ENCODE measurements at regions not wholly inside any gene's neighbourhood (a gene's known extent, or its start where the extent isn't known, plus 50 kb on each side); places are given as distances from the start of the nearest gene placed in this dataset.

GRCh38 chr6:27777126-27777525 is 135.1 kb downstream of the OR2B2 start:
- no peaks in the 10 kb centered on the region for H3K9me3 ChIP-seq (ENCODE audit: control insufficient read depth, low read depth, low read length)
- TF ChIP-seq, protein P1, sequence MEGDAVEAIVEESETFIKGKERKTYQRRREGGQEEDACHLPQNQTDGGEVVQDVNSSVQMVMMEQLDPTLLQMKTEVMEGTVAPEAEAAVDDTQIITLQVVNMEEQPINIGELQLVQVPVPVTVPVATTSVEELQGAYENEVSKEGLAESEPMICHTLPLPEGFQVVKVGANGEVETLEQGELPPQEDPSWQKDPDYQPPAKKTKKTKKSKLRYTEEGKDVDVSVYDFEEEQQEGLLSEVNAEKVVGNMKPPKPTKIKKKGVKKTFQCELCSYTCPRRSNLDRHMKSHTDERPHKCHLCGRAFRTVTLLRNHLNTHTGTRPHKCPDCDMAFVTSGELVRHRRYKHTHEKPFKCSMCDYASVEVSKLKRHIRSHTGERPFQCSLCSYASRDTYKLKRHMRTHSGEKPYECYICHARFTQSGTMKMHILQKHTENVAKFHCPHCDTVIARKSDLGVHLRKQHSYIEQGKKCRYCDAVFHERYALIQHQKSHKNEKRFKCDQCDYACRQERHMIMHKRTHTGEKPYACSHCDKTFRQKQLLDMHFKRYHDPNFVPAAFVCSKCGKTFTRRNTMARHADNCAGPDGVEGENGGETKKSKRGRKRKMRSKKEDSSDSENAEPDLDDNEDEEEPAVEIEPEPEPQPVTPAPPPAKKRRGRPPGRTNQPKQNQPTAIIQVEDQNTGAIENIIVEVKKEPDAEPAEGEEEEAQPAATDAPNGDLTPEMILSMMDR (conservative IDR thresholded peaks at IDR 0.05) = no peak
- peak overlapping the region; percentile 62 for H3K9ac ChIP-seq (ENCODE audit: extremely low read depth, insufficient read length, low read length)
- H3K4me2 ChIP-seq (ENCODE audit: insufficient read depth, insufficient read length, low read length) = peak overlapping the region; percentile 64
- Mint-ChIP-seq H3K9me3 (peaks cover 23 to 28% of the 10 kb centered on the region in 2 experiments), H3K27ac (no peak overlapping the region; a peak in 2 of 7 replicates), H3K4me1 (peaks cover 25 to 29% of the 10 kb centered on the region in 2 experiments), H3K4me3 (peak overlapping the region; percentile 64 to 70), H3K36me3 (ENCODE audit: insufficient read depth in 1 of 3, low read depth in 3 of 3) (peaks cover 4 to 19% (median 10%) of the 10 kb centered on the region in 3 experiments), H3K27me3 (ENCODE audit: low read depth) (peaks cover 67% of the 10 kb centered on the region)
- no peaks in the 10 kb centered on the region for H3K79me2 ChIP-seq (ENCODE audit: insufficient read depth, low read length)
- no peaks in the 10 kb centered on the region for H4K20me1 ChIP-seq (ENCODE audit: control insufficient read depth, insufficient read depth, insufficient read length)
- no peak overlapping the region for H3K4ac ChIP-seq (ENCODE audit: low read depth, low read length)
- WGBS (ENCODE audit: extremely low coverage, insufficient read length, low lambda C conversion rate) = no CpG with 5 or more reads among the region's 10 CpGs
- no peak for DNase-seq
- peaks cover under 1% of the 10 kb centered on the region for H3K23me2 ChIP-seq (ENCODE audit: insufficient read length, low read depth, low read length, poor library complexity, severe bottlenecking)
- H2AFZ ChIP-seq (ENCODE audit: low read length) = peak overlapping the region; percentile 96
- H3K56ac ChIP-seq (ENCODE audit: insufficient read length, low read depth, low read length) = no peak overlapping the region
- no peak overlapping the region for H4K5ac ChIP-seq (ENCODE audit: insufficient read length, low read depth, low read length)
- H4K8ac ChIP-seq (replicated peaks; ENCODE audit: insufficient read length, low read depth, low read length) = no peak overlapping the region
- no peaks in the 10 kb centered on the region for H3K79me1 ChIP-seq (ENCODE audit: insufficient read depth, low read depth, low read length, poor library complexity, severe bottlenecking)
- no peak overlapping the region for H4K91ac ChIP-seq (ENCODE audit: insufficient read length, low read depth, low read length)
- H2BK5ac ChIP-seq (ENCODE audit: insufficient read length, low read length) = no peak overlapping the region
- no peak overlapping the region for H3K23ac ChIP-seq (ENCODE audit: insufficient read length, low read depth, low read length)
- H3K27ac ChIP-seq (ENCODE audit: insufficient read length, low read depth, low read length) = no peak overlapping the region
- H2BK20ac ChIP-seq (ENCODE audit: low read depth, low read length, poor library complexity, severe bottlenecking) = no peak overlapping the region
- no peak overlapping the region for H3T11ph ChIP-seq (ENCODE audit: low read length)
- no peak overlapping the region for H2BK15ac ChIP-seq (ENCODE audit: low read depth, low read length)
- no peak overlapping the region for H2AK5ac ChIP-seq (ENCODE audit: insufficient read length, low read length)
- no peak overlapping the region for H3K18ac ChIP-seq (ENCODE audit: insufficient read length, low read depth, low read length)
- peaks cover 8% of the 10 kb centered on the region; the same call in 1 of the 2 replicates for H3K27me3 ChIP-seq (ENCODE audit: insufficient read depth, low read length)
- H2BK120ac ChIP-seq (ENCODE audit: low read depth, low read length, poor library complexity, severe bottlenecking) = no peak overlapping the region
- H3K14ac ChIP-seq (ENCODE audit: insufficient read depth, low read length) = no peak overlapping the region
- H2BK12ac ChIP-seq (ENCODE audit: insufficient read length, low read depth, low read length) = no peak overlapping the region
- H3K4me1 ChIP-seq (ENCODE audit: insufficient read depth, low read length) = 0 out of 2 replicates have a peak, but pooled peaks cover 3% of the 10 kb centered on the region
